RWPE2 (cell line): ENCODE measurements at regions not wholly inside any gene's neighbourhood (a gene's known extent, or its start where the extent isn't known, plus 50 kb on each side); places are given as distances from the start of the nearest gene placed in this dataset.

Experiments used
- ATAC-seq: fragments of 200-7000 bp; cut with Tn5 transposase; 3 replicates; pipeline ENCODE4 v1.9.1; 2021; ENCODE audit warnings: low read depth
- DNase-seq: peaks from one replicate; pipeline ENCODE4 v3.0.0-alpha.2; 2020; ENCODE audit warnings: low spot score
- H3K27ac ChIP-seq: fragments of 450-650 bp; 2 replicates; pipeline ENCODE4 v1.5.1; 2017; ENCODE audit warnings: mild to moderate bottlenecking; ENCODE audit not compliant: poor library complexity, severe bottlenecking
- H3K27me3 ChIP-seq: fragments of 250-450 bp; sonication (Bioruptor Pico); 2 replicates; pipeline ENCODE4 v1.5.1; 2021; ENCODE audit warnings: mild to moderate bottlenecking, moderate library complexity; ENCODE audit not compliant: insufficient read depth, poor library complexity, severe bottlenecking
- H3K36me3 ChIP-seq: fragments of 250-450 bp; sonication (Bioruptor Pico); 2 replicates; pipeline ENCODE4 v1.5.1; 2020; ENCODE audit warnings: low read depth, mild to moderate bottlenecking, moderate library complexity
- H3K4me1 ChIP-seq: fragments of 250-450 bp; sonication (Bioruptor Pico); 2 replicates; pipeline ENCODE4 v1.5.1; 2021; ENCODE audit warnings: mild to moderate bottlenecking, moderate library complexity; ENCODE audit not compliant: insufficient read depth, poor library complexity, severe bottlenecking
- H3K4me3 ChIP-seq: fragments of 250-450 bp; sonication (Bioruptor Pico); 2 replicates; pipeline ENCODE4 v1.5.1; 2021; ENCODE audit warnings: mild to moderate bottlenecking, moderate library complexity; ENCODE audit not compliant: severe bottlenecking
- H3K9me3 ChIP-seq: fragments of 250-450 bp; sonication (Bioruptor Pico); 2 replicates; pipeline ENCODE4 v1.5.1; 2021; ENCODE audit warnings: mild to moderate bottlenecking, moderate library complexity; ENCODE audit not compliant: severe bottlenecking
- TF ChIP-seq, protein P1 (sequence below): fragments of 450-650 bp; IDR thresholded peaks from one replicate; pipeline ENCODE4 v1.5.1; 2017; ENCODE audit warnings: mild to moderate bottlenecking, moderate library complexity; ENCODE audit not compliant: poor library complexity, severe bottlenecking

DNA sequence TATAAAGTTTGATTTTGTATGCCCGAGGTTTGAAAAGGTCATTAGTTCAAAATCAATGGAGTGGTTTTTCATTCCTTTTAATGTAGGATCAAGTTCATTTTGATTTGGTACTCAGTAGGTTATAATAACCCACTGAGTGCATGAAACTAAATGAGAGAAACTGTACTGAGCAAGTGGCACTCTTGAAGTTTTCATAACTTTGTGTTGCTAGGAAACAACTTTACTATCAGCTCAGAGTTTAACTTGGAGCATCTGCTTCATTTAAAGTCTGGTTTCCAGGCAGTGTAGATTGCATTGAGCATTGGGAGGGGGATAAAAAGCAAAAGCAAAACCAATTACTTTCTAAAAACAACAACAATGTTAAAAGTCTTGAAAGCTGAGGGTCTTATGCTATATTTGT, 1361.6 kb upstream of the CHAC2 start:
- Histone ChIP-seq H3K9me3 (no peaks in the 10 kb centered on the region), H3K27me3 (no peaks in the 10 kb centered on the region), H3K4me1 (no peaks in the 10 kb centered on the region), H3K4me3 (no peak overlapping the region), H3K36me3 (no peaks in the 10 kb centered on the region), H3K27ac (no peak overlapping the region)
- TF ChIP-seq, protein P1, sequence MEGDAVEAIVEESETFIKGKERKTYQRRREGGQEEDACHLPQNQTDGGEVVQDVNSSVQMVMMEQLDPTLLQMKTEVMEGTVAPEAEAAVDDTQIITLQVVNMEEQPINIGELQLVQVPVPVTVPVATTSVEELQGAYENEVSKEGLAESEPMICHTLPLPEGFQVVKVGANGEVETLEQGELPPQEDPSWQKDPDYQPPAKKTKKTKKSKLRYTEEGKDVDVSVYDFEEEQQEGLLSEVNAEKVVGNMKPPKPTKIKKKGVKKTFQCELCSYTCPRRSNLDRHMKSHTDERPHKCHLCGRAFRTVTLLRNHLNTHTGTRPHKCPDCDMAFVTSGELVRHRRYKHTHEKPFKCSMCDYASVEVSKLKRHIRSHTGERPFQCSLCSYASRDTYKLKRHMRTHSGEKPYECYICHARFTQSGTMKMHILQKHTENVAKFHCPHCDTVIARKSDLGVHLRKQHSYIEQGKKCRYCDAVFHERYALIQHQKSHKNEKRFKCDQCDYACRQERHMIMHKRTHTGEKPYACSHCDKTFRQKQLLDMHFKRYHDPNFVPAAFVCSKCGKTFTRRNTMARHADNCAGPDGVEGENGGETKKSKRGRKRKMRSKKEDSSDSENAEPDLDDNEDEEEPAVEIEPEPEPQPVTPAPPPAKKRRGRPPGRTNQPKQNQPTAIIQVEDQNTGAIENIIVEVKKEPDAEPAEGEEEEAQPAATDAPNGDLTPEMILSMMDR, result no peak
- no peak for ATAC-seq
- DNase-seq, result no peak

DNA sequence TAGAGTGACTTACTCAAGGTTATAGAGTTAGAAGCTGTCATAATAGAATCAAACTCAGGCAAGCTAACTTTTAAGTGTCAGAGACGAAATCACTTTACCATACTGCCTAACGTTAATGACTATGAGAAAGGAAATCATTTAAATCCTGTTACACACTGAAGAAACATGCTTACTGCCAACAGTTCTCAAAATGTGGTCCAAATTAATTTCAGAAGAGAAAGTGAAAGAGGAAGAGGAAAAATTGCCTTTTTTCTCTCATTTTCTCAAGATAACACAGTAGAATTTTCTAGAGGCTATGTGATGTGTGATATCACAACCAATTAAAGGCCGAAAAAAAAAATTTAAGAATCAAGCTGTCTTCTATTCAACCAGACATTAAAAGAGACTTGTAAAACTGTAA, 1362.7 kb upstream of the CHAC2 start:
- Histone ChIP-seq H3K4me1 (no peaks in the 10 kb centered on the region), H3K9me3 (no peaks in the 10 kb centered on the region), H3K27ac (no peak overlapping the region), H3K36me3 (no peaks in the 10 kb centered on the region), H3K4me3 (no peak overlapping the region), H3K27me3 (no peaks in the 10 kb centered on the region)
- TF ChIP-seq, protein P1, result no peak
- DNase-seq (no peak), ATAC-seq (no peak)

DNA sequence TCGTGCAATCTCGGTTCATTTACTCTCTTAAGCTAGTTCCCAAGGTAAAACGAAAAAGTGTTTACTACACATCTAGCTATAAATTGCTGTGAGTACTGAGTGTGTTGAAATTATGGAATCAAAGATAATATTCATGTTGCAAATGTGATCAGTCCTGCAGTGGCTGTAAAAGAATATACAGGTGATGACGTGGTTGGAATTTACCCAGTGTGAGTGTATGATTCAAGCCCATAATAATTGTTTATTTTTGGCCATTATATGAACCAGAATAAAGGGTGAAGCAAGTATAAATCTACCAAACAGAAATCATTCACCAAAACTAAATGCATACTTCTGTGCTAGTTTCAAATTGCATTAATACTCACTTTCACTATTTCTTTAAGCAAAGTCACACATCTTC, 1363.6 kb upstream of the CHAC2 start:
- Histone ChIP-seq H3K9me3 (no peaks in the 10 kb centered on the region), H3K36me3 (no peaks in the 10 kb centered on the region), H3K27ac (no peak overlapping the region), H3K4me1 (no peaks in the 10 kb centered on the region), H3K27me3 (no peaks in the 10 kb centered on the region), H3K4me3 (no peak overlapping the region)
- no peak for ATAC-seq
- DNase-seq, result no peak
- TF ChIP-seq, protein P1, result no peak

DNA sequence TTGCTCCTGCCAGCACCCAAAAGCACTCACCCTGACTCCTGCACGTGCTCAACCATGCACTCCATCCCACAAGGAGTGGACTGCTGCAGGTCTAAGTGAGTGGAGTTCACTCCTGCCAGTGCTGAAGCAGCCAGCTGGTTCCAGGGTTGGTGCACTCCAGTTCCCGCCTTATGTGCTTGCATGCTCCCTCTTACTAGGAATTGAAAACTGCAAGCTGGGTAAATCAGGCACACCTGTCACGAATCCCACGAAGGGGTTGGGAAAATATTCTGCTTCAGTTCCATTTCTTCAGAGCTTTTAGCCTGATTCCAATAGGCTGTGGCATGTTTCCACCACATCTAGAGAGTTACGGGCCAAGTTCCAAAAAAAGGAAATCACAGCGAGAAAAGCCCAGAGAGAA, 1365.5 kb upstream of the CHAC2 start:
- TF ChIP-seq, protein P1, result no peak

DNA sequence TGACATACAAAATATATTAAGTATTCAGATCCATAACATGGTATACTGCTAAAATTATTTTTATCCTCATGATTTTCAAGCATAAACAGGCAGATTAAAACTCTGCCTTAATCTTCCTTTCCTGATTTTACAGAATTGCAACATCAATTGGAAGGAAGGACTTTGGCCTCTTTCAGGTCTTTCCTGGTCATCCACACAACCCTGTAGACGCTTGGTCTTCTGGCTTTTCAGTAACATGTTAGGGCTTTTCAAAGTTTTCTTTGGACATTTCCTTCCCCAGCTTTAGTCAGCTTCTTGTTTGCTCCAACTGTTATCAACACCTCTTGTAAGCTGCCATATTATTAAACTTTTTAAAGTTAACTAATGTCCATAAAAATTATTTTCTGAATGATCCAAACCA, 1364.9 kb upstream of the NRXN1 start:
- Histone ChIP-seq H3K9me3 (no peaks in the 10 kb centered on the region), H3K27me3 (no peaks in the 10 kb centered on the region), H3K4me1 (no peaks in the 10 kb centered on the region), H3K4me3 (no peak overlapping the region), H3K27ac (no peak overlapping the region), H3K36me3 (no peaks in the 10 kb centered on the region)
- DNase-seq, result no peak
- ATAC-seq, result no peak
- TF ChIP-seq, protein P1, result no peak

More for the DNA sequence above, 1365.5 kb upstream of the CHAC2 start:
- Histone ChIP-seq H3K27ac (no peak overlapping the region), H3K36me3 (no peaks in the 10 kb centered on the region), H3K4me3 (no peak overlapping the region), H3K27me3 (no peaks in the 10 kb centered on the region), H3K9me3 (no peaks in the 10 kb centered on the region), H3K4me1 (no peaks in the 10 kb centered on the region)
- DNase-seq (no peak), ATAC-seq (no peak)
